ENCODE measurements at regions not wholly inside any gene's neighbourhood (a gene's known extent, or its start where the extent isn't known, plus 50 kb on each side); places are given as distances from the start of the nearest gene placed in this dataset.
A peak's percentile ranks its signal among the peaks of the same experiment; 100 is the strongest.

DNA sequence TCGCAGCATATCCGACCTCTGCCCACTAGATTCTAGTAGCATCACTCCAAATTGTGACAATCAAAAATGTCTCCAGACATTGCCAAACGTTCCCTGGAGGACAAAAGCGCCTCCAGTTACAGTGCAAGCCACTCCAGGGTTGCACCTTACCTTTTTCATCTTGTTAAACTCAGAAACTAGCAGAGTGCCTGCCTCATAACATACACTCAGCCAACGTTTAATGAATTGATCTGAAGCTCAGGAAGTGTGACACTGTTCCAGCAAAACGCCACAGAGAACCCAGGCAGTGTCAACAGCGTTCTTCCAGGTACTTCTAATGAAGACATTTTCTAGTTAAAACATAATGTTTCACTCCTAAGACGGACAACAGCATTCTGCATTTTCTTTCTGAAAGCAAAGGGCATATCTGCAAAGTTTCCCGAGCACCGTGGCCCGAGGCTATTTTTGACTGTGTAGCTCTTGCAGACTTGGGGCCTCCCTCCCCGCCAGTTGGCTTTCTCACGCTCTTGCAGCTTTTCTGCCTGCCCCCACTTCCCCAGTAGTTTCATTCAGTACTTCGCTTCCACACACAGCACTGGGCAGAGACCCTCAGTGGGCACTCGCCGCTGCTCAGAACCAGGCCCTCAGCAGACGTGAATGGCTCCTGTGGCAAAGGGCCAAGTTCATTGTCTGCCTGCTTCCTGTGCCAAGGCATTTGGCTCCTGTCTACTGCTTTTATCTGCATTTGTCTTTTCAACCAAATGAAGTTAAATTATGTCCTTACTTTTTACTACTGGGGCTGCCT lies 133.4 kb upstream of the TTC29 start:
- FAIRE-seq (no peak), ATAC-seq (no peak), DNase-seq (peak in 2 of 6 donors; percentile 18 to 29)
- 44 to 50% methylated on average over 17 of the region's 17 CpGs for WGBS, 2 donors
- Histone ChIP-seq H3K27me3 (peaks cover 0 to 3% (median 0%) of the 10 kb centered on the region in 4 donors), H3K36me3 (no peaks in the 10 kb centered on the region), H3K4me1 (no peaks in the 10 kb centered on the region), H3K4me3 (no peak overlapping the region), H3K27ac (no peak overlapping the region), H3K9me3 (no peaks in the 10 kb centered on the region)
- intact Hi-C loops (cut with DNase I) = no loop called here
- TF ChIP-seq, protein P1, sequence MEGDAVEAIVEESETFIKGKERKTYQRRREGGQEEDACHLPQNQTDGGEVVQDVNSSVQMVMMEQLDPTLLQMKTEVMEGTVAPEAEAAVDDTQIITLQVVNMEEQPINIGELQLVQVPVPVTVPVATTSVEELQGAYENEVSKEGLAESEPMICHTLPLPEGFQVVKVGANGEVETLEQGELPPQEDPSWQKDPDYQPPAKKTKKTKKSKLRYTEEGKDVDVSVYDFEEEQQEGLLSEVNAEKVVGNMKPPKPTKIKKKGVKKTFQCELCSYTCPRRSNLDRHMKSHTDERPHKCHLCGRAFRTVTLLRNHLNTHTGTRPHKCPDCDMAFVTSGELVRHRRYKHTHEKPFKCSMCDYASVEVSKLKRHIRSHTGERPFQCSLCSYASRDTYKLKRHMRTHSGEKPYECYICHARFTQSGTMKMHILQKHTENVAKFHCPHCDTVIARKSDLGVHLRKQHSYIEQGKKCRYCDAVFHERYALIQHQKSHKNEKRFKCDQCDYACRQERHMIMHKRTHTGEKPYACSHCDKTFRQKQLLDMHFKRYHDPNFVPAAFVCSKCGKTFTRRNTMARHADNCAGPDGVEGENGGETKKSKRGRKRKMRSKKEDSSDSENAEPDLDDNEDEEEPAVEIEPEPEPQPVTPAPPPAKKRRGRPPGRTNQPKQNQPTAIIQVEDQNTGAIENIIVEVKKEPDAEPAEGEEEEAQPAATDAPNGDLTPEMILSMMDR (IDR thresholded peaks at IDR 0.05) = no peak

DNA sequence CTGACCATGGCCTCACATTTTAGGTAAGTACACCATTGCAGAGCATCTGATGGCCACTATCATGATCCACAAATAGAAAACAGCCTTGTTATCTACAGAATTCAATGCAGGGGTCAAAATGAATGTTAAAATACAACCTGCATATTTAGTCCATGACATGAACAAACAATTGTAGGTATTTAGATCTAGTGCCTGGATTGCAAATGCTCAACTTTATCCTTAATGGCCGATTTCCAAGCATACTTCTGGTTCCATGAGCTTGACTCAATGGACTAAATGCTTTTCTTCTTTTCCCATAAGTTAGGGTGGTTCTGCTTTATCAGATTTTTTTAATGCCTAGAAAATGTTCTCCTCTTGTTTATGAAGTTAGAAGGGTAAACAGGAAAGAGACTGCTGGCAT lies 139.2 kb upstream of the TTC29 start:
- peaks cover 0 to 3% (median 0%) of the 10 kb centered on the region in 4 donors for H3K27me3 ChIP-seq
- H3K27ac ChIP-seq = no peak overlapping the region
- DNase-seq = no peak
- no peaks in the 10 kb centered on the region for H3K36me3 ChIP-seq
- FAIRE-seq = no peak
- TF ChIP-seq, protein P1 (IDR thresholded peaks at IDR 0.05) = no peak
- WGBS, 2 donors = 51 to 65% methylated on average over 1 of the region's 1 CpG
- no peaks in the 10 kb centered on the region for H3K4me1 ChIP-seq
- ATAC-seq = no peak
- intact Hi-C loops (cut with DNase I) = no loop called here
- H3K4me3 ChIP-seq = no peak overlapping the region
- H3K9me3 ChIP-seq = no peaks in the 10 kb centered on the region

DNA sequence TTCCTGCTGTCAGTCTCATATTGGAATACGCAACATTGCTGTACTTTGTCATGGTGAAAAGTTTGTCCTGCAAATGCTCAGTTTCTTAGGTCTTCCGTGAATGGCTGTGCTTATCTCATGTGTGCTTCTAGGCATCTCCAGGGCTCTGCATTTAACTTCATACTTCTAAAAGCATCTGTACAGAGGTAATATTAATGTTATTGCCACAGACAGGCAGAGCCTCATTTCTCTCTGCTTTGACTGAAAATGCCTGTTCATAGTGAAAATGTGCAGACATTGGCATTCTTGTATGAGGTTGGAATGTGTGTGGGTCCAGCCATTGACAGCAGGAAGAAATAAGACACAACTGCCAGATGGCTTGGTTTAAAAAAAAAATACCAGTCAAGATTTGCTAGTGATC lies 140.1 kb upstream of the TTC29 start:
- 60 to 69% methylated on average over 2 of the region's 2 CpGs for WGBS, 2 donors
- no peak overlapping the region for H3K27ac ChIP-seq
- no peak overlapping the region for H3K4me3 ChIP-seq
- no peaks in the 10 kb centered on the region for H3K36me3 ChIP-seq
- ATAC-seq = no peak
- DNase-seq = no peak
- TF ChIP-seq, protein P1 (IDR thresholded peaks at IDR 0.05) = no peak
- FAIRE-seq = no peak
- no peaks in the 10 kb centered on the region for H3K9me3 ChIP-seq
- no peaks in the 10 kb centered on the region for H3K4me1 ChIP-seq
- peaks cover 0 to under 1% (median 0%) of the 10 kb centered on the region in 4 donors for H3K27me3 ChIP-seq
- intact Hi-C loops (cut with DNase I) = no loop called here

DNA sequence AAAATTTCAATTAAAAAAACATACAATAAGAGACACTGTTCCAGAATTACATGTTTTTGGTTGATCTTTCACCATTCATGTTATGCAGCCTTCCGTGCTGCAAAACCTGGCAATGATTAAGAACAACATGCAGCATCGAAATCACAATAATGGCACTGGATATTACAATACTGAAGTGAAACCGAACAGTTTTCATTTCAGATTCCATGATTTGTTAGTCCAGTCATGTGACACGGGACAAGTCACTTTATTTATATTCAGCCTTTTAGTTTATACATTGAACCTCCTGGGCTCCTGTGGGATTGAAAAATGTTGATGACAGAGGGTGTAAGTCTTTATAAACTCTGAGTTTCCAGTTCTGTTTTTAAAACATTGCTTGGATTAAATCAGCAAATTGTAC lies 142.5 kb upstream of the TTC29 start:
- DNase-seq = no peak
- no peak for FAIRE-seq
- H3K27me3 ChIP-seq = no peaks in the 10 kb centered on the region
- intact Hi-C loops (cut with DNase I) = no loop called here
- no peaks in the 10 kb centered on the region for H3K36me3 ChIP-seq
- H3K27ac ChIP-seq = no peak overlapping the region
- H3K9me3 ChIP-seq = no peaks in the 10 kb centered on the region
- TF ChIP-seq, protein P1 (IDR thresholded peaks at IDR 0.05) = no peak
- no peak for ATAC-seq
- 64 to 73% methylated on average over 4 of the region's 4 CpGs for WGBS, 2 donors
- no peaks in the 10 kb centered on the region for H3K4me1 ChIP-seq
- no peak overlapping the region for H3K4me3 ChIP-seq

DNA sequence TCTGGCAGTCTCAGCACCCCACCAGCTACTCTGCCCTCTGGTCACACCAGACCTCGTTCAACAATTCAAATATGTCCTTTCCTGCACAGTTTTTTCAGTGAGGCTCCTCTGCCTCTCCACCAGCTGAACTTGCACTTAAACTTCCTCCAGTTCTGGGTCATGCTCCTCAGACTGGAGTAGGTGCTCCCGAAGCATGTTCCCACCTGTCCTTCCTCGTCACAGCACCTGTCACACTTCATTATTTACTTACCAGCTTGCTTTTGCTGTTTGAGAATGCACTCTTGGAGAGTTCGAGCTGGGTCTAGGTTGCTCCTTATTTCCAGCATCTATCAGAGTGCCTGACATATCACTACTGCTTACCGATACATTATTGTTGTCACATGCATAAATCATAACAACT lies 144.8 kb upstream of the TTC29 start:
- FAIRE-seq (no peak), DNase-seq (no peak), ATAC-seq (no peak)
- intact Hi-C loops (cut with DNase I) = no loop called here
- TF ChIP-seq, protein P1 (IDR thresholded peaks at IDR 0.05) = no peak
- no peaks in the 10 kb centered on the region for H3K4me1 ChIP-seq
- H3K27me3 ChIP-seq = no peaks in the 10 kb centered on the region
- H3K9me3 ChIP-seq = no peaks in the 10 kb centered on the region
- H3K4me3 ChIP-seq = no peak overlapping the region
- 18 to 26% methylated on average over 5 of the region's 5 CpGs for WGBS, 2 donors
- H3K36me3 ChIP-seq = no peaks in the 10 kb centered on the region
- no peak overlapping the region for H3K27ac ChIP-seq

Measured in pancreas (tissue), 10 donors.